Activated B cell treated with CpG ODN at 0.5 μM for 24 hours (primary cell): ENCODE measurements at regions not wholly inside any gene's neighbourhood (a gene's known extent, or its start where the extent isn't known, plus 50 kb on each side); places are given as distances from the start of the nearest gene placed in this dataset.
"Not testable (repeated sequence)": the region's sequence is repeated elsewhere in the genome, so short reads cannot be mapped to it uniquely, and the experiment has no call there.

Source experiments
- ATAC-seq: fragments of 200-7000 bp; cut with Tn5 transposase; one replicate; pipeline ENCODE4 v1.10.0; 2021; ENCODE audit warnings: low read depth, mild to moderate bottlenecking, moderate library complexity
- CTCF ChIA-PET: fragments of 350-600 bp; sonication (Branson Sonifier 250); formaldehyde crosslinking; loops from one replicate; lab custom pipeline; 2021; ENCODE audit warnings: antibody characterized with exemption; lab: Charles Lee
- POLR2A ChIA-PET: fragments of 350-600 bp; sonication (Branson Sonifier 250); formaldehyde crosslinking; loops from one replicate; lab custom pipeline; 2021; ENCODE audit warnings: antibody characterized with exemption; lab: Charles Lee
- DNase-seq: peaks from one replicate; pipeline ENCODE4 v3.0.0; 2022
- H3K27ac Mint-ChIP-seq: one replicate; pipeline ENCODE4 v1.8.0; 2020; ENCODE audit warnings: mixed read lengths
- H3K27me3 Mint-ChIP-seq: one replicate; pipeline ENCODE4 v1.8.0; 2021; ENCODE audit warnings: mixed read lengths
- H3K36me3 Mint-ChIP-seq: one replicate; pipeline ENCODE4 v1.8.0; 2021; ENCODE audit warnings: low read depth, mixed read lengths
- H3K4me1 Mint-ChIP-seq: one replicate; pipeline ENCODE4 v1.8.0; 2021; ENCODE audit warnings: mixed read lengths
- H3K4me3 Mint-ChIP-seq: one replicate; pipeline ENCODE4 v1.8.0; 2020; ENCODE audit warnings: mild to moderate bottlenecking, mixed read lengths
- H3K9me3 Mint-ChIP-seq: one replicate; pipeline ENCODE4 v1.8.0; 2020; ENCODE audit warnings: mixed read lengths
- intact Hi-C: fragments of 100-400 bp; cut with micrococcal nuclease; formaldehyde crosslinking; loops from one replicate; pipeline ENCODE4 v1.15.1; 2024
- TF ChIP-seq, protein P1 (sequence below): fragments of 200-600 bp; IDR thresholded peaks from one replicate; pipeline ENCODE4 v1.8.0; 2022; ENCODE audit warnings: antibody characterized with exemption, mild to moderate bottlenecking

DNA sequence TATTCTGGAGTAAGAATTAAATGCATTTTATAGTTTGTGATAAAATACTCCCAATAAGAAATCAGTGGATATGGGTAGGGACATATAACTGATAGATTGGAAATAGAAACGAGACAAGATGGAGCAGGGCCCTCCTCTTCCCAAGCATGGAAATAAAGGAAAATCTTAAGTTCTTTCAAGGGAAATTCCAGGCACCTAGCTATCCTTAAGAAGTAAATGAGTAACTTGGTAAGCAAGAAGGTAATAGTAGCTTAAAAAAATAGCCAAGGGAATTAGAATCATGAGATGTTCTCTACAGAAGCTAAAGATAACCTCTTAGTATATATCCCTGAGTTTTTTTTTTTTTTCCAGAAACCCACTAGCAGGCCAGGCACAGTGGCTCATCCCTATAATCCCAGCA is 105.5 kb upstream of the FAM3C start:
- Mint-ChIP-seq H3K9me3 (peaks cover 17% of the 10 kb centered on the region), H3K27me3 (no peaks in the 10 kb centered on the region), H3K36me3 (peaks cover 1% of the 10 kb centered on the region), H3K4me1 (no peaks in the 10 kb centered on the region), H3K4me3 (no peak overlapping the region), H3K27ac (no peak overlapping the region)
- intact Hi-C loops, result no loop called here
- DNase-seq (no peak), ATAC-seq (no peak)
- ChIA-PET POLR2A (interaction anchor here (0.7 kb wide), 1 partner anchor 23 kb away, joined by 4 read pairs; no protein-coding TSS in a partner anchor), CTCF (no interaction called here)
- TF ChIP-seq, protein P1, sequence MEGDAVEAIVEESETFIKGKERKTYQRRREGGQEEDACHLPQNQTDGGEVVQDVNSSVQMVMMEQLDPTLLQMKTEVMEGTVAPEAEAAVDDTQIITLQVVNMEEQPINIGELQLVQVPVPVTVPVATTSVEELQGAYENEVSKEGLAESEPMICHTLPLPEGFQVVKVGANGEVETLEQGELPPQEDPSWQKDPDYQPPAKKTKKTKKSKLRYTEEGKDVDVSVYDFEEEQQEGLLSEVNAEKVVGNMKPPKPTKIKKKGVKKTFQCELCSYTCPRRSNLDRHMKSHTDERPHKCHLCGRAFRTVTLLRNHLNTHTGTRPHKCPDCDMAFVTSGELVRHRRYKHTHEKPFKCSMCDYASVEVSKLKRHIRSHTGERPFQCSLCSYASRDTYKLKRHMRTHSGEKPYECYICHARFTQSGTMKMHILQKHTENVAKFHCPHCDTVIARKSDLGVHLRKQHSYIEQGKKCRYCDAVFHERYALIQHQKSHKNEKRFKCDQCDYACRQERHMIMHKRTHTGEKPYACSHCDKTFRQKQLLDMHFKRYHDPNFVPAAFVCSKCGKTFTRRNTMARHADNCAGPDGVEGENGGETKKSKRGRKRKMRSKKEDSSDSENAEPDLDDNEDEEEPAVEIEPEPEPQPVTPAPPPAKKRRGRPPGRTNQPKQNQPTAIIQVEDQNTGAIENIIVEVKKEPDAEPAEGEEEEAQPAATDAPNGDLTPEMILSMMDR, result no peak

DNA sequence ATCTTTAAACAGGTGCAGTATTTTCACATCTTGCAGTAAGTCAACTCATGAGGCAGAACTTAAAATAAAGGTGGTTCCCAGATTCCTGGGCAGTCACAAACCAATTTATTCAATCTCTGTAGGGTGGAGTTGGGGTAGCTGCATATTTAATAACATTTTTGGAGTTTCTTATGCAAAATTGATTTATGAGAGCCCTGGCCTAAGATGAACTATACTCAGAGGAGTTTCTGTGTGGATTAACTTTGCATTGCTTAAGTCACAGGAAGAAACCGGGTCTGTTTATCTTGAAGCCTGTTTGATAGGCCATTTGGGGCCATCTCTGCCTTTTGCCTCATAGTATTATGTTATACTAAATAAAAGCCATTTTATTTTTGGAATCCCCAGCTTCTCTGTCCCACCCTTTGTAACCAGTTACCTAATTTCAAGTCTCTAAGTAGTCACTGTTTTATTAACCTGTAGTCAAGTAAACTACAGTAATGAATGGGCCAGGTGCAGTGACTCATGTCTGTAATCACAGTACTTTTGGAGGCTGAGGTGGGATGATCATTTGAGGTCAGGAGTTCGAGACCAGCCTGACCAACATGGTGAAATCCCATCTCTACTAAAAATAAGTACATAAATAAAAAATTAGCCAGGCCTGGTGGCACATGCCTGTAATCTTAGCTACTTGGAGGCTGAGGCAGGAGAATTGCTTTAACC is 104.4 kb upstream of the FAM3C start:
- H3K27ac Mint-ChIP-seq, result no peak overlapping the region
- ChIA-PET CTCF (no interaction called here), POLR2A (interaction anchor here (0.6 kb wide), 1 partner anchor 63 kb away, joined by 6 read pairs; no protein-coding TSS in a partner anchor)
- H3K4me1 Mint-ChIP-seq, result peaks cover 3% of the 10 kb centered on the region
- H3K36me3 Mint-ChIP-seq, result no peaks in the 10 kb centered on the region
- DNase-seq (no peak), ATAC-seq (no peak)
- intact Hi-C loops, result no loop called here
- TF ChIP-seq, protein P1, result no peak
- H3K9me3 Mint-ChIP-seq, result peaks cover 10% of the 10 kb centered on the region
- H3K27me3 Mint-ChIP-seq, result no peaks in the 10 kb centered on the region
- no peak overlapping the region for H3K4me3 Mint-ChIP-seq

DNA sequence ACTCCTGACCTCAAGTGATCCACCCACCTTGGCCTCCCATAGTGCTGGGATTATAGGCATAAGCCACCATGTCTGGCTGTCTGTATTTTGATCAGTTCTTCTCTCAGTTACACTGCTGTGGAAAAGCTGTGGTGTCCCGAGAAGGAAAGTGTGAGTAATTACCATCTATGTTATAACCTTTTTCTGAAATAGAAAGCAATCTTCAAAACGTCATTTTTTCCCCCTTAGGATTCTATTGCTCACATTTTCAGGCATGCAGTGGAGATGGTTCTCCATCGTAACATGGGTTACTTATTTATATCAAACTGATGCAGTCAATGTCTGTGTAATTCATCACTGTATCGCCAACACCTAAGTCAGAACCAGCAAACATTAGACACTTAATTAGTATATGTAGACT is 103.5 kb upstream of the FAM3C start:
- intact Hi-C loops, result no loop called here

DNA sequence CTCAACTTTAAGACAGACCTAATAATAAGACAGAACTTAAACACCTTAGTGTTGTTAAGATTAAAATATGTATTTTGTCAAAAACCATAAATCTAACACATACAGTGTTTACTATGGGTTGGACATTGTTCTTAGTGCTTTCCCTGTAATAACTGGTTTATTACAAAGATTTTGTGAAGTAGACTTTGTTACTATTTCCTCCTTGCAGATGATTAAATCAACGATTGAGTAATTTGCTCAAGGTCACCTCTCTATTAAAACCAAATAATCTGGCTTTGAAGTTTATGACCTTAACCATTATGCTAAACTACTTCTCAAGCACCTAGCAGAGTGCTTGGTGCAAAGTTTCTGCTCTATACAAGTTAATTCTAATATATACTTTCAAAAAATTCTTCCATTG is 102.7 kb upstream of the FAM3C start:
- TF ChIP-seq, protein P1, result no peak
- Mint-ChIP-seq H3K27ac (no peak overlapping the region), H3K27me3 (no peaks in the 10 kb centered on the region), H3K9me3 (peaks cover 2% of the 10 kb centered on the region), H3K4me1 (peaks cover 5% of the 10 kb centered on the region), H3K4me3 (no peak overlapping the region), H3K36me3 (no peaks in the 10 kb centered on the region)
- intact Hi-C loops, result no loop called here
- ChIA-PET CTCF (no interaction called here), POLR2A (no interaction called here)
- DNase-seq (no peak), ATAC-seq (no peak)

More for the DNA sequence above, 103.5 kb upstream of the FAM3C start:
- Mint-ChIP-seq H3K27ac (no peak overlapping the region), H3K4me1 (peaks cover 5% of the 10 kb centered on the region), H3K9me3 (peaks cover 6% of the 10 kb centered on the region), H3K36me3 (no peaks in the 10 kb centered on the region), H3K4me3 (no peak overlapping the region), H3K27me3 (no peaks in the 10 kb centered on the region)
- DNase-seq, result no peak
- CTCF ChIA-PET, result no interaction called here
- TF ChIP-seq, protein P1, result no peak
- ATAC-seq, result no peak
- POLR2A ChIA-PET, result interaction anchor here (0.7 kb wide), 1 partner anchor 338 kb away, joined by 3 read pairs; no protein-coding TSS in a partner anchor

DNA sequence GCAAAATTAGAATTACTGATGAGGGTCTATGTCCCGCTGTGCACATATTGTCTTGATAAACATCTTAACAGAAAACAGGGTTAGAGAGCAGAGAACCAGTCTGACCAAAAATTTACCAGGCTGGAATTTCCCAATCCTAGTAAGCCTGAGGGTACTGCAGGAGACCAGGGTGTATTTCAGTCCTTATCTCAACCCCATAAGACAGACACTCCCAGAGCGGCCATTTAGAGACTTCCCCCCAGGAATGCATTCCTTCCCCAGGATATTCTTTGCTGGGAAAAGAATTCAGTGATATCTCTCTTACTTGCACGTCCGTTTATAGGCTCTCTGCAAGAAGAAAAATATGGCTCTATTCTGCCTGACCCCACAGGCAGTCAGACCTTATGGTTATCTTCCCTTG is 101.4 kb upstream of the FAM3C start:
- DNase-seq, intact Hi-C loops, H3K27ac Mint-ChIP-seq, H3K27me3 Mint-ChIP-seq, CTCF ChIA-PET, POLR2A ChIA-PET, H3K9me3 Mint-ChIP-seq, H3K4me3 Mint-ChIP-seq, H3K36me3 Mint-ChIP-seq, ATAC-seq, H3K4me1 Mint-ChIP-seq: not testable (repeated sequence)
